ENCODE measurements at regions not wholly inside any gene's neighbourhood (a gene's known extent, or its start where the extent isn't known, plus 50 kb on each side); places are given as distances from the start of the nearest gene placed in this dataset.

- no peak overlapping the region for H3K4me2 ChIP-seq (ENCODE audit: low read length)
- no peak overlapping the region for H2AFZ ChIP-seq (ENCODE audit: low read depth, low read length, poor library complexity, severe bottlenecking)
- H3K4me1 ChIP-seq (ENCODE audit: control insufficient read depth in 1 of 2, insufficient read depth in 2 of 2, low read length in 2 of 2), result no peaks in the 10 kb centered on the region
- H3K4me3 ChIP-seq (replicated peaks in 1 of 2; ENCODE audit: low read depth in 1 of 2, low read length in 2 of 2), result no peak overlapping the region
- DNase-seq (ENCODE audit: low read depth, low spot score) (no peak), ATAC-seq (no peak)
- no peaks in the 10 kb centered on the region for H3K9me3 ChIP-seq (ENCODE audit: control insufficient read depth in 1 of 2, insufficient read depth in 1 of 2, low read depth in 1 of 2, low read length in 2 of 2)
- H4K20me1 ChIP-seq (ENCODE audit: insufficient read depth), result no peaks in the 10 kb centered on the region
- TF ChIP-seq REST (IDR thresholded peaks at IDR 0.05; ENCODE audit: low read depth) (no peak), MAX (IDR thresholded peaks at IDR 0.05) (no peak), CBX3 (IDR thresholded peaks at IDR 0.05; ENCODE audit: low read depth) (no peak), ZNF274 (IDR thresholded peaks at IDR 0.05; ENCODE audit: low read depth, low read length) (no peak), ELF1 (IDR thresholded peaks at IDR 0.05; ENCODE audit: borderline replicate concordance, low read depth) (no peak), CEBPB (IDR thresholded peaks at IDR 0.05; ENCODE audit: low read depth) (no peak), SIN3A (IDR thresholded peaks at IDR 0.05; ENCODE audit: low read depth) (no peak), ATF3 (IDR thresholded peaks at IDR 0.05) (no peak), RAD21 (IDR thresholded peaks at IDR 0.05; ENCODE audit: low read depth) (no peak), EZH2phosphoT487 (IDR thresholded peaks at IDR 0.05; ENCODE audit: borderline replicate concordance) (no peak), EZH2 (IDR thresholded peaks at IDR 0.05) (no peak), EGR1 (IDR thresholded peaks at IDR 0.05; ENCODE audit: low read depth) (no peak), ZFX (IDR thresholded peaks at IDR 0.05) (no peak)
- no peak overlapping the region for H3K9ac ChIP-seq (ENCODE audit: low read length)
- no peak overlapping the region for H3K27ac ChIP-seq (ENCODE audit: low read depth, low read length)
- CTCF ChIA-PET, result no interaction called here
- no peaks in the 10 kb centered on the region for H3K36me3 ChIP-seq (ENCODE audit: control insufficient read depth in 1 of 2, insufficient read depth in 2 of 2, low read length in 2 of 2)
- intact Hi-C loops (cut with micrococcal nuclease), result no loop called here
- BruUV-seq (replicated peaks), result no TSS peak
- RAD21 ChIA-PET (ENCODE audit: low non-redundant PET in 1 of 2, low total read pairs in 2 of 2, uncharacterized antibody in 2 of 2, unreplicated experiment in 2 of 2), result no interaction called here
- no peaks in the 10 kb centered on the region for H3K9me2 ChIP-seq (ENCODE audit: insufficient read depth)
- no peaks in the 10 kb centered on the region for H3K79me2 ChIP-seq (ENCODE audit: insufficient read depth, low read length)
- H3K27me3 ChIP-seq (ENCODE audit: insufficient read depth, low read length), result no peaks in the 10 kb centered on the region
- POLR2A ChIA-PET, result no interaction called here
Measured at GRCh38 chr4:31905363-31905762, 1185.2 kb downstream of the PCDH7 start.

Measured in HCT116 (cell line).